Loucy (cell line): ENCODE measurements at regions not wholly inside any gene's neighbourhood (a gene's known extent, or its start where the extent isn't known, plus 50 kb on each side); places are given as distances from the start of the nearest gene placed in this dataset.

Experiments used
- H2AFZ ChIP-seq: fragments of 200-600 bp; sonication (generic); 2 replicates; pipeline ENCODE4 v1.6.0; 2016; ENCODE audit warnings: antibody characterized with exemption, mild to moderate bottlenecking, low read length, moderate library complexity
- H3F3A ChIP-seq: fragments of 200-600 bp; 2 replicates; pipeline ENCODE4 v1.6.0; 2016; ENCODE audit warnings: antibody characterized with exemption, low read depth, mild to moderate bottlenecking
- H3K27me3 ChIP-seq: fragments of 200-600 bp; sonication (generic); 2 replicates; pipeline ENCODE4 v1.6.1; 2014; ENCODE audit warnings: low read length, mild to moderate bottlenecking; ENCODE audit not compliant: insufficient read depth, poor library complexity, severe bottlenecking
- H3K36me3 ChIP-seq: fragments of 200-600 bp; sonication (generic); 2 replicates; pipeline ENCODE4 v1.6.1; 2016; ENCODE audit warnings: low read length; ENCODE audit not compliant: insufficient read depth
- H3K4me1 ChIP-seq: fragments of 200-600 bp; sonication (generic); 2 replicates; pipeline ENCODE4 v1.5.1; 2014; ENCODE audit warnings: low read length, mild to moderate bottlenecking; ENCODE audit not compliant: insufficient read depth, poor library complexity, severe bottlenecking
- H3K4me2 ChIP-seq: fragments of 200-600 bp; sonication (generic); 2 replicates; pipeline ENCODE4 v1.6.0; 2014; ENCODE audit warnings: antibody characterized with exemption, low read length, low read depth, mild to moderate bottlenecking; ENCODE audit not compliant: poor library complexity, severe bottlenecking
- H3K4me3 ChIP-seq: fragments of 200-600 bp; sonication (generic); 2 replicates; pipeline ENCODE4 v1.5.1; 2014; ENCODE audit warnings: low read length, mild to moderate bottlenecking, mixed read lengths; ENCODE audit not compliant: poor library complexity, severe bottlenecking
- H3K79me2 ChIP-seq: fragments of 200-600 bp; sonication (generic); 2 replicates; pipeline ENCODE4 v1.6.1; 2014; ENCODE audit warnings: low read length; ENCODE audit not compliant: insufficient read depth
- H3K9ac ChIP-seq: fragments of 200-600 bp; sonication (generic); 2 replicates; pipeline ENCODE4 v1.6.0; 2014; ENCODE audit warnings: mild to moderate bottlenecking, low read depth, low read length, moderate library complexity; ENCODE audit not compliant: poor library complexity, severe bottlenecking
- H3K9me2 ChIP-seq: fragments of 200-600 bp; sonication (generic); replicated peaks from 2 replicates; pipeline ENCODE4 v1.6.1; 2016; ENCODE audit warnings: low read depth, low read length, mixed read lengths
- H3K9me3 ChIP-seq: fragments of 200-600 bp; sonication (generic); 2 replicates; pipeline ENCODE4 v1.6.1; 2014; ENCODE audit warnings: mild to moderate bottlenecking, antibody characterized with exemption, low read length, low read depth; ENCODE audit not compliant: insufficient read depth
- H4K20me1 ChIP-seq: fragments of 200-600 bp; sonication (generic); 2 replicates; pipeline ENCODE4 v1.6.0; 2014; ENCODE audit warnings: antibody characterized with exemption, low read length, mild to moderate bottlenecking; ENCODE audit not compliant: insufficient read depth, poor library complexity, severe bottlenecking
- EZH2phosphoT487 ChIP-seq: fragments of 200-600 bp; IDR thresholded peaks from 2 replicates; pipeline ENCODE4 v1.6.1; 2018; ENCODE audit warnings: antibody characterized with exemption, mild to moderate bottlenecking, moderate library complexity, borderline replicate concordance
- TF ChIP-seq, protein P1 (sequence below): fragments of 200-600 bp; sonication (generic); conservative IDR thresholded peaks from 2 replicates; pipeline ENCODE4 v1.5.1; 2014; ENCODE audit warnings: mild to moderate bottlenecking, antibody characterized with exemption, low read length

GRCh38 chr6:93968126-93968525 lies 548.8 kb upstream of the EPHA7 start:
- Histone ChIP-seq H3K27me3 (no peaks in the 10 kb centered on the region), H3K79me2 (no peaks in the 10 kb centered on the region)
- TF ChIP-seq, protein P1, sequence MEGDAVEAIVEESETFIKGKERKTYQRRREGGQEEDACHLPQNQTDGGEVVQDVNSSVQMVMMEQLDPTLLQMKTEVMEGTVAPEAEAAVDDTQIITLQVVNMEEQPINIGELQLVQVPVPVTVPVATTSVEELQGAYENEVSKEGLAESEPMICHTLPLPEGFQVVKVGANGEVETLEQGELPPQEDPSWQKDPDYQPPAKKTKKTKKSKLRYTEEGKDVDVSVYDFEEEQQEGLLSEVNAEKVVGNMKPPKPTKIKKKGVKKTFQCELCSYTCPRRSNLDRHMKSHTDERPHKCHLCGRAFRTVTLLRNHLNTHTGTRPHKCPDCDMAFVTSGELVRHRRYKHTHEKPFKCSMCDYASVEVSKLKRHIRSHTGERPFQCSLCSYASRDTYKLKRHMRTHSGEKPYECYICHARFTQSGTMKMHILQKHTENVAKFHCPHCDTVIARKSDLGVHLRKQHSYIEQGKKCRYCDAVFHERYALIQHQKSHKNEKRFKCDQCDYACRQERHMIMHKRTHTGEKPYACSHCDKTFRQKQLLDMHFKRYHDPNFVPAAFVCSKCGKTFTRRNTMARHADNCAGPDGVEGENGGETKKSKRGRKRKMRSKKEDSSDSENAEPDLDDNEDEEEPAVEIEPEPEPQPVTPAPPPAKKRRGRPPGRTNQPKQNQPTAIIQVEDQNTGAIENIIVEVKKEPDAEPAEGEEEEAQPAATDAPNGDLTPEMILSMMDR: no peak
- TF ChIP-seq EZH2phosphoT487: no peak

DNA sequence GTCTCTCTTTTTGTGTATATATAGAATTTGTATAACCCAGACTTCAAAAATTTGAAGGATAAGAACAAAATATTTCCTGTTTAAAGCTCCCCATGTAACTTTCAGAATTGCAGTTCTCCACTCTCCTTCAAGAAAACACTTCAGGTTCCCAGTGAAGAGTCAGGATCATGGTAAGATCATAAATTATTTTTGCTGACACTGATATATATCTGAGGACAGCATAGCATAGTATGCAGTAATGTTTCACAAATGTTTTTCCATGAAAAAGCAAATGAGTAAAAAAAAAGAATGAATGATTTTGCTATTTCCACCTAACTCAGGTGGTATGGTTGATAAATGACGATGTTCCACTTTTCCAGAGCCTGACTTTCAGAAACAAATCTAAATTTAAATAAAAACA lies 545.6 kb upstream of the EPHA7 start:
- no peaks in the 10 kb centered on the region for H3K4me1 ChIP-seq
- no peak overlapping the region for H2AFZ ChIP-seq
- no peak overlapping the region for H3K4me2 ChIP-seq
- no peaks in the 10 kb centered on the region for H3K9me3 ChIP-seq
- H4K20me1 ChIP-seq: no peaks in the 10 kb centered on the region
- TF ChIP-seq EZH2phosphoT487: no peak
- TF ChIP-seq, protein P1: no peak
- H3K9ac ChIP-seq: no peak overlapping the region
- no peak overlapping the region for H3K4me3 ChIP-seq
- H3K36me3 ChIP-seq: no peaks in the 10 kb centered on the region
- no peaks in the 10 kb centered on the region for H3F3A ChIP-seq
- H3K27me3 ChIP-seq: no peaks in the 10 kb centered on the region
- H3K9me2 ChIP-seq: no peaks in the 10 kb centered on the region
- H3K79me2 ChIP-seq: no peaks in the 10 kb centered on the region

More at GRCh38 chr6:93968126-93968525, 548.8 kb upstream of the EPHA7 start:
- Histone ChIP-seq H3K36me3 (no peaks in the 10 kb centered on the region), H3K4me2 (no peak overlapping the region), H3K9me2 (no peaks in the 10 kb centered on the region), H3K9me3 (no peaks in the 10 kb centered on the region), H2AFZ (no peak overlapping the region), H3K4me1 (no peaks in the 10 kb centered on the region), H3F3A (no peaks in the 10 kb centered on the region), H3K9ac (no peak overlapping the region), H3K4me3 (no peak overlapping the region), H4K20me1 (no peaks in the 10 kb centered on the region)

DNA sequence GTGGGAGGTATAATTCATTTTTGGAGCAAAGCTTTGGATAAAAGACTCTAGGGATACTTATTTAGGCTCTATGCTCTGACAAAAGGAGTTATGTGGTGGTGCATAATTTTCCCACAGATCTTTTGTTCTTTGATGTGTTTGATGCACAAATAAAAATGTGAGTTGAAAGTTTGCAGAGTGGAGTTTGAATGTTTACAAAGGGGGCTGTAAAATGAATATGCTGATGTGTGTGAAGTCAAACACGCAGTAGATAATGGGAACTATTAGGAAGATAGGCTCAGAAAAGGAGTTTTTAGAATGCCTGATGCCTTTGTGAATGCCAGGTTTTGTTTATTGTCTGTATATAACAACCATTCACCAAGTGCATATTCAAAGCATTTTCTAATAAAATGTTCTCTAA lies 545.0 kb upstream of the EPHA7 start:
- H3K36me3 ChIP-seq: no peaks in the 10 kb centered on the region
- no peaks in the 10 kb centered on the region for H3K27me3 ChIP-seq
- H3K9me3 ChIP-seq: no peaks in the 10 kb centered on the region
- no peaks in the 10 kb centered on the region for H3K9me2 ChIP-seq
- no peaks in the 10 kb centered on the region for H3F3A ChIP-seq
- no peaks in the 10 kb centered on the region for H4K20me1 ChIP-seq
- H3K4me2 ChIP-seq: no peak overlapping the region
- no peak overlapping the region for H3K9ac ChIP-seq
- H3K79me2 ChIP-seq: no peaks in the 10 kb centered on the region
- TF ChIP-seq, protein P1: no peak
- no peak for TF ChIP-seq EZH2phosphoT487
- H3K4me1 ChIP-seq: no peaks in the 10 kb centered on the region
- H3K4me3 ChIP-seq: no peak overlapping the region
- no peak overlapping the region for H2AFZ ChIP-seq
